ENCODE measurements at regions not wholly inside any gene's neighbourhood (a gene's known extent, or its start where the extent isn't known, plus 50 kb on each side); places are given as distances from the start of the nearest gene placed in this dataset.

GRCh38 chr5:166382031-166382430, 1909.4 kb upstream of the WWC1 start:
- DNase-seq, result no peak
- Mint-ChIP-seq H3K4me3 (no peak overlapping the region), H3K9me3 (ENCODE audit: insufficient read depth) (peaks cover 13% of the 10 kb centered on the region), H3K27me3 (ENCODE audit: low read depth) (no peaks in the 10 kb centered on the region), H3K36me3 (ENCODE audit: low read depth) (no peaks in the 10 kb centered on the region), H3K27ac (no peak overlapping the region), H3K4me1 (ENCODE audit: low read depth) (no peaks in the 10 kb centered on the region)
- ChIA-PET CTCF (no interaction called here), POLR2A (no interaction called here)
- ATAC-seq, result no peak

GRCh38 chr5:166398131-166398530, 1893.3 kb upstream of the WWC1 start:
- Mint-ChIP-seq H3K27me3 (ENCODE audit: low read depth) (no peaks in the 10 kb centered on the region), H3K4me1 (ENCODE audit: low read depth) (no peaks in the 10 kb centered on the region), H3K4me3 (no peak overlapping the region), H3K36me3 (ENCODE audit: low read depth) (no peaks in the 10 kb centered on the region), H3K9me3 (ENCODE audit: insufficient read depth) (peaks cover 25% of the 10 kb centered on the region), H3K27ac (no peak overlapping the region)
- CTCF ChIA-PET, result no interaction called here
- DNase-seq (no peak), ATAC-seq (no peak)
- POLR2A ChIA-PET, result no interaction called here

- POLR2A ChIA-PET, result no interaction called here
- H3K27ac Mint-ChIP-seq, result no peak overlapping the region
- no peak for DNase-seq
- peaks cover 22% of the 10 kb centered on the region for H3K9me3 Mint-ChIP-seq (ENCODE audit: insufficient read depth)
- H3K36me3 Mint-ChIP-seq (ENCODE audit: low read depth), result no peaks in the 10 kb centered on the region
- H3K4me3 Mint-ChIP-seq, result no peak overlapping the region
- H3K27me3 Mint-ChIP-seq (ENCODE audit: low read depth), result no peaks in the 10 kb centered on the region
- no peaks in the 10 kb centered on the region for H3K4me1 Mint-ChIP-seq (ENCODE audit: low read depth)
- no peak for ATAC-seq
- CTCF ChIA-PET, result no interaction called here
Observed at GRCh38 chr5:166399781-166400180, 1891.7 kb upstream of the WWC1 start.

- Mint-ChIP-seq H3K27ac (no peak overlapping the region), H3K27me3 (ENCODE audit: low read depth) (no peaks in the 10 kb centered on the region), H3K9me3 (ENCODE audit: insufficient read depth) (peaks cover 11% of the 10 kb centered on the region), H3K4me3 (no peak overlapping the region), H3K4me1 (ENCODE audit: low read depth) (no peaks in the 10 kb centered on the region), H3K36me3 (ENCODE audit: low read depth) (no peaks in the 10 kb centered on the region)
- no peak for DNase-seq
- ATAC-seq, result no peak
- ChIA-PET POLR2A (no interaction called here), CTCF (no interaction called here)
Observed at GRCh38 chr5:166401391-166401790, 1890.1 kb upstream of the WWC1 start.

GRCh38 chr5:166412191-166412590, 1879.3 kb upstream of the WWC1 start:
- H3K27ac Mint-ChIP-seq, result no peak overlapping the region
- H3K27me3 Mint-ChIP-seq (ENCODE audit: low read depth), result no peaks in the 10 kb centered on the region
- CTCF ChIA-PET, result no interaction called here
- no peak for DNase-seq
- H3K36me3 Mint-ChIP-seq (ENCODE audit: low read depth), result no peaks in the 10 kb centered on the region
- ATAC-seq, result no peak
- H3K4me1 Mint-ChIP-seq (ENCODE audit: low read depth), result no peaks in the 10 kb centered on the region
- POLR2A ChIA-PET, result no interaction called here
- no peak overlapping the region for H3K4me3 Mint-ChIP-seq
- H3K9me3 Mint-ChIP-seq (ENCODE audit: insufficient read depth), result peaks cover 13% of the 10 kb centered on the region

- no peak for DNase-seq
- H3K4me3 Mint-ChIP-seq, result no peak overlapping the region
Observed at GRCh38 chr5:166427211-166427610, 1864.2 kb upstream of the WWC1 start.

GRCh38 chr5:166428264-166428803, 1863.1 kb upstream of the WWC1 start:
- Mint-ChIP-seq H3K4me1 (ENCODE audit: low read depth) (no peaks in the 10 kb centered on the region), H3K9me3 (ENCODE audit: insufficient read depth) (peaks cover 13% of the 10 kb centered on the region), H3K27me3 (ENCODE audit: low read depth) (no peaks in the 10 kb centered on the region), H3K4me3 (no peak overlapping the region), H3K27ac (no peak overlapping the region), H3K36me3 (ENCODE audit: low read depth) (no peaks in the 10 kb centered on the region)
- ATAC-seq (no peak), DNase-seq (no peak)
- POLR2A ChIA-PET, result no interaction called here
- CTCF ChIA-PET, result no interaction called here

More at GRCh38 chr5:166427211-166427610, 1864.2 kb upstream of the WWC1 start:
- Mint-ChIP-seq H3K4me1 (ENCODE audit: low read depth) (no peaks in the 10 kb centered on the region), H3K27ac (no peak overlapping the region), H3K9me3 (ENCODE audit: insufficient read depth) (peaks cover 11% of the 10 kb centered on the region), H3K27me3 (ENCODE audit: low read depth) (no peaks in the 10 kb centered on the region), H3K36me3 (ENCODE audit: low read depth) (no peaks in the 10 kb centered on the region)
- ChIA-PET CTCF (no interaction called here), POLR2A (no interaction called here)
- no peak for ATAC-seq

GRCh38 chr5:166430491-166431319, 1860.7 kb upstream of the WWC1 start:
- Mint-ChIP-seq H3K4me1 (ENCODE audit: low read depth) (no peaks in the 10 kb centered on the region), H3K36me3 (ENCODE audit: low read depth) (no peaks in the 10 kb centered on the region), H3K27ac (no peak overlapping the region), H3K9me3 (ENCODE audit: insufficient read depth) (peaks cover 15% of the 10 kb centered on the region), H3K27me3 (ENCODE audit: low read depth) (no peaks in the 10 kb centered on the region), H3K4me3 (no peak overlapping the region)
- POLR2A ChIA-PET, result no interaction called here
- CTCF ChIA-PET, result no interaction called here
- DNase-seq, result no peak
- ATAC-seq, result no peak

GRCh38 chr5:166431456-166431855, 1860.0 kb upstream of the WWC1 start:
- Mint-ChIP-seq H3K27me3 (ENCODE audit: low read depth) (no peaks in the 10 kb centered on the region), H3K36me3 (ENCODE audit: low read depth) (no peaks in the 10 kb centered on the region), H3K4me3 (no peak overlapping the region), H3K9me3 (ENCODE audit: insufficient read depth) (peaks cover 15% of the 10 kb centered on the region), H3K27ac (no peak overlapping the region), H3K4me1 (ENCODE audit: low read depth) (no peaks in the 10 kb centered on the region)
- POLR2A ChIA-PET, result no interaction called here
- CTCF ChIA-PET, result no interaction called here
- ATAC-seq, result no peak
- DNase-seq, result no peak

- DNase-seq, result no peak
- CTCF ChIA-PET, result no interaction called here
- POLR2A ChIA-PET, result no interaction called here
- Mint-ChIP-seq H3K9me3 (ENCODE audit: insufficient read depth) (peaks cover 8% of the 10 kb centered on the region), H3K27ac (no peak overlapping the region), H3K36me3 (ENCODE audit: low read depth) (no peaks in the 10 kb centered on the region), H3K4me3 (no peak overlapping the region), H3K27me3 (ENCODE audit: low read depth) (no peaks in the 10 kb centered on the region), H3K4me1 (ENCODE audit: low read depth) (no peaks in the 10 kb centered on the region)
- no peak for ATAC-seq
Observed at GRCh38 chr5:166433679-166434078, 1857.8 kb upstream of the WWC1 start.

- no peak overlapping the region for H3K27ac Mint-ChIP-seq
- H3K4me3 Mint-ChIP-seq, result no peak overlapping the region
- no peaks in the 10 kb centered on the region for H3K36me3 Mint-ChIP-seq (ENCODE audit: low read depth)
- POLR2A ChIA-PET, result no interaction called here
- no peak for DNase-seq
- no peaks in the 10 kb centered on the region for H3K4me1 Mint-ChIP-seq (ENCODE audit: low read depth)
- no peak for ATAC-seq
- H3K9me3 Mint-ChIP-seq (ENCODE audit: insufficient read depth), result peaks cover 4% of the 10 kb centered on the region
- CTCF ChIA-PET, result no interaction called here
- H3K27me3 Mint-ChIP-seq (ENCODE audit: low read depth), result no peaks in the 10 kb centered on the region
Observed at GRCh38 chr5:166436872-166437271, 1854.6 kb upstream of the WWC1 start.

- H3K9me3 Mint-ChIP-seq (ENCODE audit: insufficient read depth), result peaks cover 20% of the 10 kb centered on the region
- ChIA-PET CTCF (no interaction called here), POLR2A (no interaction called here)
- no peaks in the 10 kb centered on the region for H3K36me3 Mint-ChIP-seq (ENCODE audit: low read depth)
- no peak overlapping the region for H3K27ac Mint-ChIP-seq
- no peaks in the 10 kb centered on the region for H3K4me1 Mint-ChIP-seq (ENCODE audit: low read depth)
- DNase-seq, result no peak
- H3K4me3 Mint-ChIP-seq, result no peak overlapping the region
- no peak for ATAC-seq
- H3K27me3 Mint-ChIP-seq (ENCODE audit: low read depth), result no peaks in the 10 kb centered on the region
Observed at GRCh38 chr5:166486348-166486747, 1805.1 kb upstream of the WWC1 start.

GRCh38 chr5:166488560-166488959, 1802.9 kb upstream of the WWC1 start:
- no peak overlapping the region for H3K27ac Mint-ChIP-seq
- H3K36me3 Mint-ChIP-seq (ENCODE audit: low read depth), result no peaks in the 10 kb centered on the region
- H3K27me3 Mint-ChIP-seq (ENCODE audit: low read depth), result no peaks in the 10 kb centered on the region
- ChIA-PET POLR2A (no interaction called here), CTCF (no interaction called here)
- DNase-seq (no peak), ATAC-seq (no peak)
- no peaks in the 10 kb centered on the region for H3K4me1 Mint-ChIP-seq (ENCODE audit: low read depth)
- H3K4me3 Mint-ChIP-seq, result no peak overlapping the region
- peaks cover 25% of the 10 kb centered on the region for H3K9me3 Mint-ChIP-seq (ENCODE audit: insufficient read depth)

Data from activated CD8-positive, alpha-beta T cell treated with anti-CD3 and anti-CD28 coated beads, Interleukin-2, amount 10 ng/mL, durations not matched to agents 7 days and 5 days (primary cell).